Colonic mucosa (tissue), 4 donors: ENCODE measurements at regions not wholly inside any gene's neighbourhood (a gene's known extent, or its start where the extent isn't known, plus 50 kb on each side); places are given as distances from the start of the nearest gene placed in this dataset.

Source experiments
- DNase-seq: peaks from one replicate; pipeline ENCODE4 v3.0.0-alpha.2; 2020
- H3K27ac ChIP-seq: fragments of 200-600 bp; one replicate; pipeline ENCODE4 v1.8.0; 2021
- H3K27me3 ChIP-seq: fragments of 200-600 bp; one replicate; pipeline ENCODE4 v1.8.0; 2021
- H3K36me3 ChIP-seq: fragments of 200-600 bp; one replicate; pipeline ENCODE4 v1.8.0; 2021
- H3K4me1 ChIP-seq: fragments of 200-600 bp; one replicate; pipeline ENCODE4 v1.8.0; 2021; ENCODE audit warnings: mild to moderate bottlenecking
- H3K4me3 ChIP-seq: fragments of 200-600 bp; one replicate; pipeline ENCODE4 v1.8.0; 2021
- H3K9ac ChIP-seq, 2 donors: one replicate each; pipeline ENCODE4 v1.7.0; 2013; ENCODE audit warnings: control low read depth in 2 of 2, low read depth in 2 of 2, low read length in 2 of 2
- H3K9me3 ChIP-seq: fragments of 200-600 bp; one replicate; pipeline ENCODE4 v1.8.0; 2021
- intact Hi-C: fragments of 100-400 bp; cut with DNase I; formaldehyde crosslinking; loops from one replicate; pipeline ENCODE4 v1.14.1; 2022
- TF ChIP-seq, protein P1 (sequence below): fragments of 200-600 bp; IDR thresholded peaks from one replicate; pipeline ENCODE4 v1.8.0; 2022; ENCODE audit warnings: antibody characterized with exemption, mild to moderate bottlenecking
- donor health status: healthy.
- donor health status: DM: no; HTN: no; CAD: no.
- donor health status: DM: no; HTN: no; CAD: no.

DNA sequence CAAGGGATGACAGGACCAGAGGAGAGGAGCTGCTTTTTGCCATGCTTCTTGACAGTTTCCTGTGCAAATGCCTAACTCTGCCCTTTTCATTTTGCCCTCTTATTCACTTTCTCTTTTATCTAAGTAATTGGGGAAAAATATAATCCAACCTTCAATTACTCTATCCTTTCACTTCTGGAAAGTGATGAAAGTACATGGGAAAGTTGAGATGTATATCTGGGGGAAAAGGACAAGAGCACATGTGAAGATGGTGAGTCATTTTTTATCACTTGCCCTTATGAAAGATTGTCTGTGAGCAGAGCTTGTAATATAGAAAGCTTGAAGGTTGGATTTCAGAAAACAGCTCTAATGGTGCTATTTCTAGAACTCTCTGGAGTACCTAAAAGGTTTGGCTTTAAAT, 1070.7 kb downstream of the CNTNAP5 start:
- H3K4me3 ChIP-seq: no peak overlapping the region
- DNase-seq: no peak
- no peaks in the 10 kb centered on the region for H3K4me1 ChIP-seq
- no peaks in the 10 kb centered on the region for H3K36me3 ChIP-seq
- H3K9ac ChIP-seq: no peak overlapping the region
- H3K27me3 ChIP-seq: no peaks in the 10 kb centered on the region
- no peak overlapping the region for H3K27ac ChIP-seq
- intact Hi-C loops: no loop called here
- no peaks in the 10 kb centered on the region for H3K9me3 ChIP-seq
- TF ChIP-seq, protein P1, sequence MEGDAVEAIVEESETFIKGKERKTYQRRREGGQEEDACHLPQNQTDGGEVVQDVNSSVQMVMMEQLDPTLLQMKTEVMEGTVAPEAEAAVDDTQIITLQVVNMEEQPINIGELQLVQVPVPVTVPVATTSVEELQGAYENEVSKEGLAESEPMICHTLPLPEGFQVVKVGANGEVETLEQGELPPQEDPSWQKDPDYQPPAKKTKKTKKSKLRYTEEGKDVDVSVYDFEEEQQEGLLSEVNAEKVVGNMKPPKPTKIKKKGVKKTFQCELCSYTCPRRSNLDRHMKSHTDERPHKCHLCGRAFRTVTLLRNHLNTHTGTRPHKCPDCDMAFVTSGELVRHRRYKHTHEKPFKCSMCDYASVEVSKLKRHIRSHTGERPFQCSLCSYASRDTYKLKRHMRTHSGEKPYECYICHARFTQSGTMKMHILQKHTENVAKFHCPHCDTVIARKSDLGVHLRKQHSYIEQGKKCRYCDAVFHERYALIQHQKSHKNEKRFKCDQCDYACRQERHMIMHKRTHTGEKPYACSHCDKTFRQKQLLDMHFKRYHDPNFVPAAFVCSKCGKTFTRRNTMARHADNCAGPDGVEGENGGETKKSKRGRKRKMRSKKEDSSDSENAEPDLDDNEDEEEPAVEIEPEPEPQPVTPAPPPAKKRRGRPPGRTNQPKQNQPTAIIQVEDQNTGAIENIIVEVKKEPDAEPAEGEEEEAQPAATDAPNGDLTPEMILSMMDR: no peak

DNA sequence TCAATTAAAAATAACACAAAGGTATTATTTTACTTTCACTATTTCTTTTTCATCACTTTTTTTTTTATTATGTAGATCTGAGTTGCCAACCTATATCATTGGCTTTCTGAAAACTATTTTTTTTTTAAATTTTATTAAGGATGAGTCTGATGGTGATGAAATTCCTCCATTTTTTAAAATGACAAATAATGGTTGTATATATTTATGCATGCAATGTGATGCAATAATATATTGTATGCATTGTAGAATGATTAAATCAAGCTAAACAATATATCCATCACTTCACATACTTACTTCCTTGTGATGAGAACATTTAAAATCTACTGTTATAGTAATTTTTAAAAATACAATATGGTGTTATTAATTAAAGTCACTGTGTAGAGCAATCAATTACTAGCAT, 1081.6 kb downstream of the CNTNAP5 start:
- Histone ChIP-seq H3K4me1 (no peaks in the 10 kb centered on the region), H3K36me3 (no peaks in the 10 kb centered on the region), H3K9ac (no peak overlapping the region), H3K27ac (no peak overlapping the region), H3K27me3 (no peaks in the 10 kb centered on the region), H3K9me3 (no peaks in the 10 kb centered on the region), H3K4me3 (no peak overlapping the region)
- intact Hi-C loops: no loop called here
- TF ChIP-seq, protein P1: no peak
- DNase-seq: no peak

DNA sequence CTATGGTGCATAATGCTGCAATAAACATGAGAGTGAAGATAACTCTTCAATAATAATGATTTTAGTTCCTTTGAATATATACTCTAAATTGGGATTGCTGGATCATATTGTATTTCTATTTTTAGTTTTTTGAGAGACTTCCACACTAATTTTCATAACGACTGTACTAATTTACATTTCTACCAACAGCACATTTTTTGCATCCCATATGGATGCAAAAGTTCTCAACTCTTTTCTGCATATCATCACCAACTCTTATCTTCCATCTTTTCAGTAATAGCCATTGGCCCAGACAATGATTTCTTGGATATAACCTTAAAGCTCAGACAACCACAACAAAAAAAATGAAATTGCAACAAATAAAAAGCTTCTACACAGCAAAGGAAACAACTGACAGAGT, 1082.4 kb downstream of the CNTNAP5 start:
- TF ChIP-seq, protein P1: no peak
- H3K27ac ChIP-seq: no peak overlapping the region
- no peak overlapping the region for H3K9ac ChIP-seq
- no peaks in the 10 kb centered on the region for H3K36me3 ChIP-seq
- H3K27me3 ChIP-seq: no peaks in the 10 kb centered on the region
- no peak for DNase-seq
- H3K9me3 ChIP-seq: no peaks in the 10 kb centered on the region
- H3K4me1 ChIP-seq: no peaks in the 10 kb centered on the region
- H3K4me3 ChIP-seq: no peak overlapping the region
- intact Hi-C loops: no loop called here

DNA sequence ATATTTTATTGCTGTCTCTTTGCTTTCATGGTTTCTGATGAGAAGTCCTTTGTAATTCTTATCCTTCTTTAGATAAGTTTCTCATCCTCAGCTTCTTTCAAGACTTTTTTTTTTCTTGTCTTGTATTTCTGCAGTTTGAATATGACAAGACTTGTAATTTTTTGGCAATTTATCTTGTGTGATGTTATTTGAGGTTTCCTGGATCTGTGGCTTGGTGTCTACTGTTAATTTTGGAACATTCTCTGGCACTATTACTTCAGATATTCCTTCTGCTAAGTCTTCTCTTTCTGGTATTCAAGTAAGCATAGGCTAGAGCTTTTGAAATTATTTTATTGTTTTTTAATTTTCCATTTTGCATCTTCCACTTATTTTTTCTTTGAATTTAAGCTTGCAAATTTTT, 1083.2 kb downstream of the CNTNAP5 start:
- no peak overlapping the region for H3K4me3 ChIP-seq
- H3K27ac ChIP-seq: no peak overlapping the region
- no peaks in the 10 kb centered on the region for H3K9me3 ChIP-seq
- intact Hi-C loops: no loop called here
- TF ChIP-seq, protein P1: no peak
- DNase-seq: no peak
- H3K4me1 ChIP-seq: no peaks in the 10 kb centered on the region
- H3K9ac ChIP-seq: no peak overlapping the region
- H3K36me3 ChIP-seq: no peaks in the 10 kb centered on the region
- no peaks in the 10 kb centered on the region for H3K27me3 ChIP-seq

DNA sequence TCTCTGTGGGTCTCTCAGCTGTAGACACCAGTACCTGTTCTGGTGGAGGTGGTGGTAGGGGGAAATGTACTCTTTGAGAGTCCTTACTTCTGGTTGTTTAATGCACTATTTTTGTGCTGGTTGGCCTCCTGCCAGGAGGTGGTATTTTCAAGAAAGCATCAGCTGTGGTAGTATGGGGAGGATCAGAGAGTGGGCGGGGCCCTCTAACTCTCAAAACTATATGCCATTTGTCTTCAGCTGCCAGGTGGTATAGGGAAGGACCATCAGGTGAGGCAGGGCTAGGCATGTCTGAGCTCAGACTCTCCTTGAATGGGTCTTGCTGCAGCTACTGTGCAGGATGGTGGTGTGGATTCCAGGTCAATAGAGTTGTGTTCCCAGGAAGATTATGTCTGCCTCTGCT, 1100.8 kb downstream of the CNTNAP5 start:
- no peak overlapping the region for H3K27ac ChIP-seq
- DNase-seq: no peak
- no peaks in the 10 kb centered on the region for H3K9me3 ChIP-seq
- intact Hi-C loops: no loop called here
- H3K9ac ChIP-seq: no peak overlapping the region
- no peaks in the 10 kb centered on the region for H3K36me3 ChIP-seq
- TF ChIP-seq, protein P1: no peak
- H3K4me3 ChIP-seq: no peak overlapping the region
- no peaks in the 10 kb centered on the region for H3K27me3 ChIP-seq
- no peaks in the 10 kb centered on the region for H3K4me1 ChIP-seq

DNA sequence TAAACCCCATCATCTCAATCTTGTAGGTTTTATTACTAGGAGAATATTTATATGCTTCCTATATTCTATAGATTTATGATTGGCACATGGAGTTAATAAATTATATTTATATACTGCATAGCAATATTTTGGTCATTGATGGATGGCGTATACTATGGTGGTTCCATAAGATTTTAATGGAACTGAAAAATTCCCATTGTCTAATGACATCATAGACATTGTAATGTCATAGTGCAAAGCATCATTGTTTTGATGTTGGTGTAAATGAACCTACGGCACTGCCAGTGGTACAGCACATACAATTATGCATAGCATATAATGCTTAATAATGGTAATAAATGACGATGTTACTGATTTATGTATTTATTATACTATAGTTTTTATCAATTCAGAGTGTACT, 1135.9 kb downstream of the CNTNAP5 start:
- TF ChIP-seq, protein P1: no peak
- intact Hi-C loops: no loop called here
- Histone ChIP-seq H3K9ac (no peak overlapping the region), H3K4me3 (no peak overlapping the region), H3K36me3 (no peaks in the 10 kb centered on the region), H3K9me3 (no peaks in the 10 kb centered on the region), H3K27me3 (no peaks in the 10 kb centered on the region), H3K27ac (no peak overlapping the region), H3K4me1 (no peaks in the 10 kb centered on the region)
- no peak for DNase-seq
